ENCODE measurements at regions not wholly inside any gene's neighbourhood (a gene's known extent, or its start where the extent isn't known, plus 50 kb on each side); places are given as distances from the start of the nearest gene placed in this dataset.
"Not testable (repeated sequence)": the region's sequence is repeated elsewhere in the genome, so short reads cannot be mapped to it uniquely, and the experiment has no call there.

- no peak for DNase-seq
Measured at GRCh38 chr9:29311221-29311620, 1737.9 kb upstream of the C9orf72 start.

GRCh38 chr9:29312327-29312726 lies 1739.0 kb upstream of the C9orf72 start:
- DNase-seq = no peak

GRCh38 chr9:29319736-29320513 lies 1746.6 kb upstream of the C9orf72 start:
- no peak for DNase-seq

GRCh38 chr9:29322240-29322639 lies 1749.0 kb upstream of the C9orf72 start:
- no peak for DNase-seq

- DNase-seq = no peak
Measured at GRCh38 chr9:29325894-29326293, 1752.6 kb upstream of the C9orf72 start.

GRCh38 chr9:29332789-29333188 lies 1759.5 kb upstream of the C9orf72 start:
- no peak for DNase-seq

- no peak for DNase-seq
Measured at GRCh38 chr9:29336281-29336680, 1763.0 kb upstream of the C9orf72 start.

GRCh38 chr9:29339387-29339786 lies 1766.1 kb upstream of the C9orf72 start:
- DNase-seq = no peak

- no peak for DNase-seq
Measured at GRCh38 chr9:29348999-29349398, 1775.7 kb upstream of the C9orf72 start.

- DNase-seq = no peak
Measured at GRCh38 chr9:29389421-29389820, 1816.1 kb upstream of the C9orf72 start.

GRCh38 chr9:29390859-29391258 lies 1817.6 kb upstream of the C9orf72 start:
- DNase-seq = no peak

- no peak for DNase-seq
Measured at GRCh38 chr9:29393064-29393463, 1819.8 kb upstream of the C9orf72 start.

GRCh38 chr9:29394855-29395254 lies 1821.6 kb upstream of the C9orf72 start:
- DNase-seq = no peak

- DNase-seq = no peak
Measured at GRCh38 chr9:29397148-29397547, 1823.9 kb upstream of the C9orf72 start.

- DNase-seq = no peak
Measured at GRCh38 chr9:29416204-29416603, 1842.9 kb upstream of the C9orf72 start.

- no peak for DNase-seq
Measured at GRCh38 chr9:29422438-29422837, 1849.2 kb upstream of the C9orf72 start.

- no peak for DNase-seq
Measured at GRCh38 chr9:29432191-29432590, 1858.9 kb upstream of the C9orf72 start.

GRCh38 chr9:29432656-29433055 lies 1859.4 kb upstream of the C9orf72 start:
- not testable (repeated sequence) for DNase-seq

- no peak for DNase-seq
Measured at GRCh38 chr9:29435368-29435767, 1862.1 kb upstream of the C9orf72 start.

- DNase-seq = no peak
Measured at GRCh38 chr9:29437526-29437925, 1864.2 kb upstream of the C9orf72 start.

- no peak for DNase-seq
Measured at GRCh38 chr9:29439961-29440360, 1866.7 kb upstream of the C9orf72 start.

- DNase-seq = no peak
Measured at GRCh38 chr9:29440449-29440848, 1867.2 kb upstream of the C9orf72 start.

GRCh38 chr9:29445751-29446150 lies 1872.5 kb upstream of the C9orf72 start:
- no peak for DNase-seq

- DNase-seq = peak; percentile 9
Measured at GRCh38 chr9:29449306-29449705, 1876.0 kb upstream of the C9orf72 start.

- peak; percentile 31 for DNase-seq
Measured at GRCh38 chr9:29450343-29450875, 1877.1 kb upstream of the C9orf72 start.
